A673 (cell line): ENCODE measurements at regions not wholly inside any gene's neighbourhood (a gene's known extent, or its start where the extent isn't known, plus 50 kb on each side); places are given as distances from the start of the nearest gene placed in this dataset.

ENCODE experiments used
- BruUV-seq: library from RNA; stranded (reverse); fragments of 400-500 nt; replicated peaks from 2 replicates; lab custom pipeline; 2021; lab: Mats Ljungman, UMichigan
- CTCF ChIA-PET: fragments of 300-600 bp; sonication (Branson Sonifier 250); formaldehyde crosslinking; loops from one replicate; lab custom pipeline; 2022; ENCODE audit warnings: antibody characterized with exemption; lab: Charles Lee
- POLR2A ChIA-PET: fragments of 300-600 bp; sonication (Branson Sonifier 250); formaldehyde crosslinking; loops from one replicate; lab custom pipeline; 2022; ENCODE audit warnings: antibody characterized with exemption; ENCODE audit not compliant: low non-redundant PET; lab: Charles Lee
- DNase-seq: peaks from one replicate; pipeline ENCODE4 v3.0.0-alpha.2; 2015; ENCODE audit warnings: low spot score
- H3K27ac ChIP-seq: fragments of 200-600 bp; sonication (generic); 2 replicates; pipeline ENCODE4 v1.5.1; 2016; ENCODE audit warnings: mixed run types, low read depth, mild to moderate bottlenecking, mixed read lengths, antibody characterized with exemption, low read length; ENCODE audit not compliant: poor library complexity, severe bottlenecking
- H3K27me3 ChIP-seq: fragments of 200-600 bp; sonication (generic); replicated peaks from 2 replicates; pipeline ENCODE4 v1.6.1; 2017; ENCODE audit warnings: mixed run types, low read depth, mild to moderate bottlenecking, mixed read lengths, antibody characterized with exemption, low read length; ENCODE audit not compliant: insufficient read depth, poor library complexity
- H3K36me3 ChIP-seq: fragments of 200-600 bp; sonication (generic); 2 replicates; pipeline ENCODE4 v1.6.1; 2016; ENCODE audit warnings: mixed run types, mild to moderate bottlenecking, mixed read lengths, antibody characterized with exemption, low read length; ENCODE audit not compliant: insufficient read depth, poor library complexity, severe bottlenecking
- H3K4me1 ChIP-seq: fragments of 200-600 bp; sonication (generic); 2 replicates; pipeline ENCODE4 v1.6.1; 2017; ENCODE audit warnings: mixed run types, mild to moderate bottlenecking, mixed read lengths, antibody characterized with exemption, low read length; ENCODE audit not compliant: insufficient read depth, poor library complexity, severe bottlenecking
- H3K4me3 ChIP-seq: fragments of 200-600 bp; sonication (generic); 2 replicates; pipeline ENCODE4 v1.5.1; 2016; ENCODE audit warnings: low read depth, mixed run types, mild to moderate bottlenecking, mixed read lengths, low read length; ENCODE audit not compliant: poor library complexity, severe bottlenecking
- H3K9me3 ChIP-seq: fragments of 200-600 bp; sonication (generic); 2 replicates; pipeline ENCODE4 v1.6.1; 2016; ENCODE audit warnings: mixed run types, low read depth, mild to moderate bottlenecking, mixed read lengths, antibody characterized with exemption, low read length; ENCODE audit not compliant: poor library complexity, severe bottlenecking
- EZH2 ChIP-seq: fragments of 200-600 bp; sonication (generic); IDR thresholded peaks from 2 replicates; pipeline ENCODE4 v1.6.1; 2017; ENCODE audit warnings: borderline replicate concordance, low read depth, mild to moderate bottlenecking, mixed read lengths, antibody characterized with exemption, low read length; ENCODE audit not compliant: poor library complexity, severe bottlenecking
- intact Hi-C: fragments of 100-400 bp; cut with micrococcal nuclease; formaldehyde crosslinking; loops from one replicate; pipeline ENCODE4 v1.10.0; 2022; ENCODE audit not compliant: unreplicated experiment
- TF ChIP-seq, protein P1 (sequence below): fragments of 300-800, 200-600 bp; sonication (generic); conservative IDR thresholded peaks from 2 replicates; pipeline ENCODE4 v1.5.1; 2017; ENCODE audit warnings: low read depth, mild to moderate bottlenecking, antibody characterized with exemption, low read length, moderate library complexity, mixed read lengths

DNA sequence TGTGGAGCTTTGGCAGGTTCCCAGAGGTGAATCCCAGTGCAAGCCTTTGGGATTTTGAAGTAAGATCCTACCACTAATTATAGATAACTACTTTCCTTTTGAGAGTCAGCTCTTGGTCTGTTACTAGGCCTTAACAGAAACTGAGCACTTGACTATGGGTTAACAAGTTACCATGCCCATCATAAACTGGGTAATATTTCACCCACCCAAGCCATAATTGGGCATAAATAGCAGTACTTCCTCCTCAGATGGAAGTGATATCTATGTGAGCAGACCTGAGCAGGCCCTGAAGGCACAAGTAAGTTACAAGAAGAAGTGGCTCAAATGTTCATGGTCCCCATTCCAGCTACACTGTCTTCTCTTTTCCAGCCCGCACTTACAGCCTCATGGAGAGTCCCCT is 475.9 kb downstream of the LRRIQ3 start:
- intact Hi-C loops, result no loop called here
- ChIA-PET POLR2A (no interaction called here), CTCF (no interaction called here)
- DNase-seq, result no peak
- no TSS peak for BruUV-seq
- H3K27me3 ChIP-seq, result no peaks in the 10 kb centered on the region
- H3K4me3 ChIP-seq, result no peak overlapping the region
- no peaks in the 10 kb centered on the region for H3K9me3 ChIP-seq
- TF ChIP-seq, protein P1, sequence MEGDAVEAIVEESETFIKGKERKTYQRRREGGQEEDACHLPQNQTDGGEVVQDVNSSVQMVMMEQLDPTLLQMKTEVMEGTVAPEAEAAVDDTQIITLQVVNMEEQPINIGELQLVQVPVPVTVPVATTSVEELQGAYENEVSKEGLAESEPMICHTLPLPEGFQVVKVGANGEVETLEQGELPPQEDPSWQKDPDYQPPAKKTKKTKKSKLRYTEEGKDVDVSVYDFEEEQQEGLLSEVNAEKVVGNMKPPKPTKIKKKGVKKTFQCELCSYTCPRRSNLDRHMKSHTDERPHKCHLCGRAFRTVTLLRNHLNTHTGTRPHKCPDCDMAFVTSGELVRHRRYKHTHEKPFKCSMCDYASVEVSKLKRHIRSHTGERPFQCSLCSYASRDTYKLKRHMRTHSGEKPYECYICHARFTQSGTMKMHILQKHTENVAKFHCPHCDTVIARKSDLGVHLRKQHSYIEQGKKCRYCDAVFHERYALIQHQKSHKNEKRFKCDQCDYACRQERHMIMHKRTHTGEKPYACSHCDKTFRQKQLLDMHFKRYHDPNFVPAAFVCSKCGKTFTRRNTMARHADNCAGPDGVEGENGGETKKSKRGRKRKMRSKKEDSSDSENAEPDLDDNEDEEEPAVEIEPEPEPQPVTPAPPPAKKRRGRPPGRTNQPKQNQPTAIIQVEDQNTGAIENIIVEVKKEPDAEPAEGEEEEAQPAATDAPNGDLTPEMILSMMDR, result no peak
- no peak for TF ChIP-seq EZH2
- no peaks in the 10 kb centered on the region for H3K4me1 ChIP-seq
- H3K27ac ChIP-seq, result no peak overlapping the region
- no peaks in the 10 kb centered on the region for H3K36me3 ChIP-seq

DNA sequence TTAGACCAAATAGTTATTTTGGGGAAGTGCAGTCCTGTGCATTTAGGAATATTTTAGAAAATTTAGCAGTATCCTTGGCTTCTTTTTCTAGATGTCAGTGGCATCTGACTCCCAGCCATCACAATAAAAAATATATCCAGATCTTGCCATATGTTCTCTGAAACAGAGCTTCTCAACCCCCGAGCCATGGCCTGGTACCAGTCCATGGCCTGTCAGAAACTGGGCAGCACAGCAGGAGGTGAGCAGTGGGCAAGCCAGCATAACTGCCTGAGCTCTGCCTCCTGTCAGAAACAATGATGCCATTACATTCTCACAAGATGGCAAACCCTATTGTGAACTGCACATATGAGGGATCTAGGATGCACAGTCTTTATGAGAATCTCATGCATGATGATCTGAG is 480.0 kb downstream of the LRRIQ3 start:
- POLR2A ChIA-PET, result no interaction called here
- CTCF ChIA-PET, result no interaction called here
- no TSS peak for BruUV-seq
- no peaks in the 10 kb centered on the region for H3K9me3 ChIP-seq
- no peak overlapping the region for H3K4me3 ChIP-seq
- no peak for TF ChIP-seq EZH2
- TF ChIP-seq, protein P1, result no peak
- H3K4me1 ChIP-seq, result no peaks in the 10 kb centered on the region
- intact Hi-C loops, result no loop called here
- no peaks in the 10 kb centered on the region for H3K27me3 ChIP-seq
- H3K27ac ChIP-seq, result no peak overlapping the region
- no peaks in the 10 kb centered on the region for H3K36me3 ChIP-seq
- DNase-seq, result no peak

DNA sequence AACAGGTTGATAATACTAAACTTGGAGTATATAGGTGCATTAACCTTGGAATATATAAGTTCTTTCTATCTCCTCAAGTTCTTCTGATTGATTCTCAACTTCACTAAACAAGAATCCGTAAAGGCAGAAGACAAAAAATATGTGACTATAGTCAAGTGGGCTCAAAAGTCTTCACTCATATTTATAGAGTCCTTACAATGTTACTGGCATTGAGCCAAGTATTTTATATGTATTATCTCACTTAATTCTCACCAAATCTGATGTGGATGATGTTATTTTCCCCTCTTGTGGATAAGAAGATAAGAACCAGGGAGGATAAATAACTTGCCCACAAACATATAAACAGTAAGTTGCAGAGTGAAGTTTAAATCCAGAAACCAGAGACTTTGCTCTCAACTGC is 486.9 kb downstream of the LRRIQ3 start:
- no peaks in the 10 kb centered on the region for H3K9me3 ChIP-seq
- POLR2A ChIA-PET, result no interaction called here
- H3K4me1 ChIP-seq, result no peaks in the 10 kb centered on the region
- BruUV-seq, result no TSS peak
- no peak overlapping the region for H3K4me3 ChIP-seq
- TF ChIP-seq, protein P1, result no peak
- no peak for TF ChIP-seq EZH2
- H3K36me3 ChIP-seq, result no peaks in the 10 kb centered on the region
- DNase-seq, result no peak
- H3K27me3 ChIP-seq, result no peaks in the 10 kb centered on the region
- no peak overlapping the region for H3K27ac ChIP-seq
- CTCF ChIA-PET, result no interaction called here
- intact Hi-C loops, result no loop called here
